GM19023 (cell line): ENCODE measurements at regions not wholly inside any gene's neighbourhood (a gene's known extent, or its start where the extent isn't known, plus 50 kb on each side); places are given as distances from the start of the nearest gene placed in this dataset.

ENCODE experiments used
- ATAC-seq: cut with Tn5 transposase; IDR thresholded peaks from one replicate; pipeline ENCODE4 v1.9.1; 2021; ENCODE audit warnings: mild to moderate bottlenecking, moderate library complexity; ENCODE audit not compliant: unreplicated experiment

DNA sequence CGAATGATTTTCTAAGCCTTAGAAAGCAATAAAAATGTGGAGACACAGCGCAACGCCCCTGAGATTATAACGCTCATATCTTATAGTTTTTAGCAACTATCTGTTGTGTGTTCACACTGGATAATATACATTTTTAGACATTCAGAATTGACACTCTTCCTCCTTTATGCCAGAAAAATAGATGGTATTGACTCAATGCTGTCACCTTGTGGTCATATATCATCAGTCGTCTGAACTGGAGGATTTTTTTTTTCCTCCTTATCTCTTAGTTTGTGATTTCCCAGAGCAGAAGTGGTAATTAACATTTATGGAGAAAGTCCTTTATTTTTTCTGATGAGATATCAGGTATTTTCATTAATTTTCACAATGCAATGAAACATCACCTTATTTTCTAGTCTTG lies 759.6 kb downstream of the RAB28 start:
- peak; percentile 51 for ATAC-seq

DNA sequence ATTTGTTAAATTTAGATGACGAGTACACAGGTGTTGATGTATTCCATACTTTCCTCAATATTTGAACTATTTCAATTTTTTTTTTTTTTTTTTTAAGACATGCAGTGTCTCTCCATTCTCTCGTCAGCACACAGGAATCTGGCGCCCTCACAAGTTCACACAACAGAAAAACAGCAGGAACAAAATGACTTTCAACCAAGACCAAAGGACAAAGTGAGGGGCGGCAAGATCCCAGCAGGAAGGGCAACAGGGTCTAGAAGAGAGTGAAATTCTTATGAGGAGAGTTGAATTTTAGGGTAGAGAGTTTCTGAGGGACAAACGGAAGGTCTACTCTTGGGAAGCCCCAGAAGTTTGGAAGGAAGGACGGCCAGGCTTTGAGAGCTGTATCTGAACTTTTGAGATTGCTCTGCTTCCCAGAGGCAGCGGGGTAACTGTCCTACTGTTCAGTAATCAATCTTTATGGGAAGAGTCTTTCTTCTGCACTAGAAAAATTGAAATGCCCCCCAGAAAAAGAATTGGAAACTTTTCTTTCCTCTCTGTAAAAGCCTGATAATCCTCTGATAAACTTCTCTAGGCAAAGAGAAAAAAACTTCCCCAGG lies 760.2 kb downstream of the RAB28 start:
- ATAC-seq: no peak

DNA sequence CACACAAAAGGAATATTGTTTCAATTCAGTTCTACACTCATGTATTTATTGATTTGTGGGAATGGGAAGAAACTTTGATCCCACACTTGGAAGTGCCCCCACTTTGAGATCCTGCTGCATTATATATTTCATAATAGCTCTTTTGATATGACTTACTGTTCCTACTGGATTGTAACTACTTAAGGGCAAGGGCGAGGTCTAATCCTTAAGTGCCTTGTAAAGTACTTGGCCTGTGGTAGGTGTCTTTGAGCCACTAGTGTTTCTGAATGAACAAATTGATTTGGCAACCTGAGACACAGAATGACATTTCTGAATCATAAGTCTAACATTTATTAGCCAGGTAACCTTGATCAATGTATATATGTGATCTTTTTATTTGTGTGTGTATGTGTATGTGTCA lies 767.2 kb downstream of the RAB28 start:
- ATAC-seq: no peak

DNA sequence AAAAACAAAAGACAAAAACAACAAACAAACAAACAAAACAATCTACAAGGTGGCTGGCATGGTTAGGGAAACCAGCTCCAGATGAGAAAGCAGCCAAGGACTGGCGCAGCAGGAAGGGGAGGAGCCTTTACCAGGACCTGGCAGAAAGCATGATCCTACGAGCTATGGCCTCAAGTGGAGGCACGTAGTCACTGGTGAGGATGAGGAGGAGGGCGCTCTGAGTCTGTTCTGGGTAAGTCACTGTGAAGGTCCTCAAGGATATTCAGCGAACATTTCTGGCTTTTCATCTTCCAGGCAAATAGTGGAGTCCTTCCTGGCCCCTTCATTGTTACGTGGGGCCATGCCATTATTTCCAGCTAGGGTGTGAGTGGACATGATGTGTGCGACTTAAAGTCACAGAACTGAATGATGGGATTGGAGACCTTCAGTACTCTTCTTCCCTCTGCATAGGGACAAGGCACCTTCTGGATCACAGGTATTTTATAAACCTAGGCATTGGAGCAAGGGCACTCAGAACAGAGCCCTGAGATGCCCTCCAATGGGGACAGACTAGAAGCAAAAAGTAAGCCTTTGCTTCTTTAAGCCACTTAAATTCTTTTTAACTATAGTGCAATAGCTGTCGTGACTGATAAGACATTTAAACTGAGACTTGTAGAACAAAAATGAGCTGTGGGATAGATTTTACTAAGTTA lies 771.3 kb downstream of the RAB28 start:
- no peak for ATAC-seq

DNA sequence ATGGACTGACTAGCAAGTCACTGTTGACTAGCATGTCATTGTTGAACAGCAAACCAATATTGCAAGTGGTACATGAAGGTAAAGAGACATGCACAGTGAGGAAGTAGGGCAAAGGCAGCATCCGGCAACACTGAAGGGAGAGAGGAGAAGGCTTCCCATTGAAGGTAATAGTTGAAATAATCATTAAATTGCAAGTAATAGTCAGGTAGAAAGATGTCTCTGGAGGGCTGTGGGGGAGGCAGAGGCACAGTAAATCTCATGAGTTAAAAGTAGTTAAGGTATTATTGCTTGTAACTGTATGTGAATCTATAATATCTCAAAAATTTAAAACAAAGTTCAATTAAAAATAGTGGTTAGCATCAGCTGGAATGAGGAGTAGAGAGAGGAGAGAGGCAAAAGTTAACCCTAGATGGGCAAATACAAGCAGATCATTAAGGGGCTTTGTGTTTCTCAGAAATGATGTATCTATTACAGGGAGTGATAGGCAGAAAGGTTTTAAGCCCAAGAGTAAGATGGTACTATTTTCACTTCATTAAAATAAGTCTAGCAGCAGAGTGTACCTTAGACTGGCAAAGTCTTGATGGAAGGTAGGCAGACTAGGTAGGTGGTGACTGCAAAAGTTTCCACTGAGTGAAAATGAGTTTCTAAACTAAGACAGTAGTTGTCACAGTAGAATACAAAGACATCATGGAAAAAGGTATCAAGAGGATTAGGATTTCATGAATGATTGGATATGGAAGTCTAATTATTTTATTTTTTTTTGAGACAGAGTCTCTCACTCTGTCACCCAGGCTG lies 776.6 kb downstream of the RAB28 start:
- no peak for ATAC-seq

DNA sequence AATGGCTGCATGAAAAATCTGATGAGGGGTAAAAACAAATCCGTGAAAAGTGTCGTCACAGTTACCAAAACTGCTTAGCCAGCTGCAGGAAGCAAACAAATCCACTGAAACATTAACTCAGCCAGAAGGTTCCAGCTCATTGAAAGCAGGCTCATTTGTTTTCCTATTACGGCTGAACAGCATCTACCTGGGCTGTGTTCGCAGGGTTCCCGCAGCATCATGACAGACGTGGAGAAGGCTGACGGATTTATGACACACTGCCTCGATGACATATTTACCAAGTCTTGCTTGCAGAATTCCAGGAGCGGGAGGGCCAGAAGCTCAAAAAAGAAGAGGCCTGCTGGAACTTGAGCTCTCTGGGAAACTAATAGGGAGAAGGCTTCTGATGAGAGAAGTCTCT lies 781.1 kb downstream of the RAB28 start:
- ATAC-seq: no peak

DNA sequence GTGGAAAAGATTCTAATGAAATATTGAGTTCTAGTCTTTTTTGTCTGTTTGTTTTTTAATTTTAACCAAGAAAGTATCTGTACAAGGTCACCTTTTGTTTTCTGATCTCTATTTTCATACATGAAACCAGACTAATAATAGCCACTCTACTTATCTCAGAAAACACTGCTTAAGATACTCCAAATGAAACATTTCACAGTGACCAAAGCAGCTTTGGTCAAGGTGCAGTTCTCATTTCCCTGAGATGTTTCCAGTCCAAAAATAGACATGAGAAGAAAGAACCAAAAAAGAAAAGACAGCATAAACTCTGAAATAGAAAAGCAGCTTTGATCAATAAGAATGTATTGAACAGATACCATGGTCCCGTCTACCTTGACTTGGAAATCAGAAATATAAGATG lies 782.8 kb downstream of the RAB28 start:
- no peak for ATAC-seq

DNA sequence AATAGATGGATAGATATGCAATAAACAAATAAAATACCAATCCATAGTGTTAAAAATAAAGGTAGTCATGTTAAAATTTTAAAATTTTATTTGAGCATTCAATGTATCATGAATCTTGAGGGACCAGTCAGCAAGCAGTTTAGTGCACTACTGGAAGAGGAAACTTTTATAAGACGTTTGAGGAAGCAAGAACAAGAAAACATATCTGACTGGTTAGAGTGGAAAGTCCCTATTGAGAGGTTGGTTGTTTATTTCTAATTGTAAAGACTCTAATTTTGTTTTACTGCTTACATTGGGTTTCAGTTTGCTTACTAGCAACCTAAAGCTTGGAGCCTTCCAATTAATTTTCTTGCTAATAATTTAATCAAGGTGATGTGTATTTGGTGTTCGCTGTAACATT lies 786.2 kb downstream of the RAB28 start:
- no peak for ATAC-seq

DNA sequence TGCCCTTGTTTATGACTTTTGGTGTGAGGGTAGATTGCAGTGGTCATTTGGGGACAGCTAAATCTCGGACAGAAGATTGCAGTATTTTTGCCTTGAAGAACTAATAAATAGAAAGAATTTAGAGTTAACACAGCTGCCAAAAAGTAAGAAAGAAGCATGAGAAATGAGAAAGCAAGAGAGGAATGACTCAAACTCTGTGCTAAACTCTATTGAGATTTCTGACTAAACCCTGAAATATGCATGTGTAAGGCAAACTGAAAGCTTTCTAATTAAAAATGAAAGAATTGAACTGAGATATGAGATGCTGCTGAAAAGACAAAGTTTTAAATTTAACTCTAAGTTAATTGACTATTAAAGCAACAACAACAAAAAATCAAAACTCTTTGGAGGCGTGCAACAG lies 791.3 kb downstream of the RAB28 start:
- no peak for ATAC-seq

DNA sequence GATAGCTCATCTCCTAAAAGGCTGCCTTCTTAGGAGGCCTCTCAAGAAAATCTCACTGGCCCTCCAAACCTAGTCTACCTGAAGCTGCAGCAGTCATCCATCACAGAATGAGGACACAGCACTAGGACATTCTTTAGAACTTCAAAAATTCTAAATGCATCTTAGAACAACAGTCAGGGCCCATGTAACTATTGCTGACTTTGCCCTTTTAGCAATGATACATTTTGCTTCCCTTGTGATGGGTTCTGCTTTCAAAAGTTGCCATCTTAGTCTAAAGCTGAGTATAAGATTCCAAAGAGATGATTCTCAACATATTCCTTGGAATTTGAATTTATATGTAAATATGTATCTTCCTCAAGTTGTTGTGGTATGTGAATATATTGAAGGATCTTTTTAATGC lies 793.0 kb downstream of the RAB28 start:
- ATAC-seq: no peak

DNA sequence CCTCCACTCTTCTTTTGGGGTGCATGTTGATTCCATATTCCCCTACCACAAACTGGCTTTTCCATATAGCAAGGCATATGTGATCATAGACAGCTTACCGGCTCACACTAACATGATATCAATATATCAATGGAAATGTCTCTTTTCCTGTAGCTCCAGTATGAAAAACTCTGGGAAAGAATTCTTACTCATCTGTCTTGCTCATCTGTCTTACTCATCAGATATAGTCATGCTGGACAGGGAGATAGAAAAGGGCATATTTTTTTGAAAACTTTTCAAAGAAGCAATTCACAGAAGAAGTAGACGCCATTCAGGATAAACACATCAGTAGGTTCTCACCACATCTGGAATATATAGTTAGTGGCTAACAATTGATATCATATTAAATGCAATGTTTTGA lies 794.7 kb downstream of the RAB28 start:
- no peak for ATAC-seq

DNA sequence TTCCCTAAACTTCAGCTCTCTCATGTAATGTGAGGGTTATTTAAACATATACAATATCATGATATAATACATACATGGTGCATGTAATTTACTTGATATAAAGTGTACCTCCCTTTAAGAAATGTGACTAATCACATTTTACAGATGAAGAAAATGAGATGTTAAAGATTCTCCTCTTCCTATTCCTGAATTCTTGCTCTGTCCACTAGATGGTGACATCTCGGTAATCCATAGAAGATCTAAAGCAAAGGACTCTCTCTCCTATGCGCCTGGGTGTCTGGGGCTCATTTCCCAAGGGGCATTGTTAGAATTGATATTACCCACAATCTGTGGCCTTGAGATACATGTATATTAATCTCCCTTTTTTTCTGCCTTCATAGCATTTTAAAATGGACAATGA lies 804.9 kb downstream of the RAB28 start:
- ATAC-seq: no peak

DNA sequence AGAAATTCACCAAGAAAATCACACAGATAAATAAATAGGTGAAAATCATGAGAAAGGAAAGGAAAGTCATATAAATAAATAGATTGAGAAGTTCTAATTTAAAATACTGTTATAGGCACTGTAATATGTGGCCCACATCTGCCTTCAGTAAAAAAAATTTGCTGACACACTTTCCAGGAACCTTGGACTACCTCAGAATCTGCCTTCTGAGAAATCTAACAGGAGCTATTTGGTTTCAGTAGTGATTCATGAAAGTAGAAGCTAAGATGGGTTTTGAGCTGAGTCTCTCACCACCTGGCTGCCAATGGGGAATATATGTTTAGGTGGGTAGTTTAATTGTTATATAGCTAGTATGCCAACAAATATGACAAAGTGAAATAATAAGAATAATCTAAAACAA lies 810.0 kb downstream of the RAB28 start:
- no peak for ATAC-seq

DNA sequence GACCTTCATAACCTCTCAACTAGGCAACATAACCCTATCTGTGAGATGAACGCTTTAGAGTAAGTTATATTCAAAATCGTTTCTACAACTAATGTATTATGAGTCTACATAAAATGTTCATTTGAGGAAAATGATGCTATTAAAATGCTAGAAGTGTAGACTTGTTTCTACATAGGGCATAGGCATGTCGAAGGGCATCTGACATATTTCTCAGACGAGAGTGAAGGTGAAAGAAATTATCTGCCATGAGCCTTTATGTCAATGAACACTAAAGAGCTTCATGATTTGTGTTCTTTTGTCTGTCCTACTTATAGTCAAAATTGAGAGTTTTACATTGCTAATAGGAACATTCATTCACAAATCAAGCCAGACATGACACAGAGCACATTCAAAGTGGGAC lies 811.8 kb downstream of the RAB28 start:
- no peak for ATAC-seq

DNA sequence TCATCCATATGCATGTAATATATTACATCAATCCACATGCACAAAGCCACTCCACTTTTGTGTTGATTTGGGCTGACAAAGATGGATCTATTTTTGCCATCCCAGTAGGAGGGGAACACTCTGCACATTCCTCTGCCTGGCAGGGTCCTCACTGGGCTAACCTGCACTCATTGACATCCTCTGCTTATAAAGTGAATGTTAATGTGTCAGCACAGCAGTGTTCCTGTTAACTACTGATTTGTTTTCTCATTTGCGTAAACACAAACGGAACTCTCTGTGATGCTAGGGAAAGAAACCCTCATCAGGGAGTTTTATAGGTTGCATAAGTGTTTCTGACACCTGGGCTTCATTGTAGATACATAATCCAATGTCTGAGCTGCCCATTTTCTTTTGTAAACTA lies 826.0 kb downstream of the RAB28 start:
- ATAC-seq: no peak

DNA sequence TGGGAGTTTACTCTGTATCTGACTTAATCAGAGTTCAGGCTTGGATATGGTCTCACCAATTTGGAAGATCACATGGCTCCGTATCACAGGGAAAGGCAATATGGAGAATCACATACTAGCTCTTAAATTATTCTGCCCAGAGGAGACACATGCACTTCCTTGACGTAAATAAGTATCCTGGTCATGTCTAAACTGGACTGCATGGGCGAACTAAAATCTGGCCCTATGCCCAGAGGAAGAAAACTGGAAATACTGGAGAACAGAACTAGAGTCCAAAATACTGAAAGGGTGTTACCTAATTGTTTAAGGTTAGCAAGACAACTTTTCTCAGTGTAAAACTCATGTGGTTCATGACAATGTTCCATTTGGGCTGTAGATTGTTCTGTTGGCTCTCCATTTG lies 832.3 kb downstream of the RAB28 start:
- ATAC-seq: no peak

DNA sequence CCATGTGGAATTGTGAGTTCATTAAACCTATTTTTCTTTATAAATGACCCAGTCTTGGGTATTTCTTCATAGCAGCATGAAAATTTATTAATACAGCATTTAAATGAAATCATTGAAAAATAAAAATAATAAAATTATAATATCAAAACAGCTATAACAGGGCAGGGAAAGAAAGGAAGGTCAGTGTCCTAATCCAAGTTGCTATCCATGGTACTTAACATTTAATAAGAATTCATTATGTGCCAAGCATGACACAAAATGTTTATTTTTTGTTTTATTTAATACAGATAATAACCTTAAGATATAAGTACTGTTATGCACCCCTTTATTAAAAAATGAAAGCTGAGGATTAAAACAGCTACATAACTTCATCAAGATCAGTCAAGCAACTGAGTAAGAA lies 838.4 kb downstream of the RAB28 start:
- ATAC-seq: no peak

DNA sequence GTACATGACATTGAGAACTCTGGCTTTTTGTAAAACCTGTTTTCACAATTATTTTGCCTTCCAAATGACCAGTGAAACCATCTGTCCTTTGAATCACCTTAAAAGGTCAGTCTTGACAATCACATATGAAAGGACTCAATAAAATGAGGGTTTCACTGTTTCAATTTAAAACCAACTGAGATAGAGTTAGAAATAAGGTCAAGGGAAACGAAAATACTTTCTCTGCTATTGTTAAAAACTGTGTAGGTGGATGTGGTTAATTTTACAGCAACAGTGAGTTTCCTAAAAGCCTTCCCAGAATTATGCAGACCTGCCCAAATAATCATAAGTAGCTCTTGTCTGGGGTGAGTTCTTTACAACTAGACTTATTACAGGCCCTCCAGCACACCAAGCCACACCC lies 839.9 kb downstream of the RAB28 start:
- no peak for ATAC-seq

DNA sequence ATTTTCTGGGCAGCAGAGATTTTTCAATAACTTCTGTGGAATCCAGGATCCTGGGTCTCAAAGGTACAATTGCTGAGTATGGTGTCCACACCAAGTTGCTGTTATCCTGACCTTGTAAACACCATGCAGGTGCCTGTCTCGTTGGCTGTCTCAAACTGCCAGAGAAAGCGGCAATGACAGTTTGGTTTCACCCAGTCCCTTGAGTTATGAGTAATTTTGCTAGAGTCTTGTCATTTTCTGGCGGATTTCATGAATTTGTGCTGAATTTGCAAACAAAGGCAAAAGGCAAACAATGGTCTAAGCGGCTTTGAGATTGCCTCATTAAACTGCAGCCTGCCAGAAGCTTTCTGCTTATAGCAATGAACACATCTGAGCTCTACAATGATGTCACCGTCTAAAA lies 847.9 kb downstream of the RAB28 start:
- no peak for ATAC-seq

DNA sequence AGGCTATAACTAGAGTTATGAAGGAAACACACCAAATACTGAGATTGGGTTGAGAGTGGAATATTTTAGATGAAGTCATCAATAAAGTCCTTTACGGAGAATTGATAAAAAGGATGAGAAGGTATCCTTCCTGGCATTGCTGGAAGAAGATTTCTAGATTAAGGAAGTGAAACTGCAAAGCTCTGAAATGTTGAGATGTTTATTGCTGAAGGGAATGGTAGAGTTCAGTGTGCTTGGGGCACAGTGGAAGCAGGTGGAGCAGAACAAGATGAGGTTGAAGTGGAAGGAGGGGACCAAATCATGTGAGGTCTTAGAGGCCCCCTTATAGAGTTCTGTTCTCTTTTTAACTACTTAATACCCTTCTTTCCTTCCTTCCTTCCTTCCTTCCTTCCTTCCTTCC lies 848.5 kb downstream of the RAB28 start:
- no peak for ATAC-seq

DNA sequence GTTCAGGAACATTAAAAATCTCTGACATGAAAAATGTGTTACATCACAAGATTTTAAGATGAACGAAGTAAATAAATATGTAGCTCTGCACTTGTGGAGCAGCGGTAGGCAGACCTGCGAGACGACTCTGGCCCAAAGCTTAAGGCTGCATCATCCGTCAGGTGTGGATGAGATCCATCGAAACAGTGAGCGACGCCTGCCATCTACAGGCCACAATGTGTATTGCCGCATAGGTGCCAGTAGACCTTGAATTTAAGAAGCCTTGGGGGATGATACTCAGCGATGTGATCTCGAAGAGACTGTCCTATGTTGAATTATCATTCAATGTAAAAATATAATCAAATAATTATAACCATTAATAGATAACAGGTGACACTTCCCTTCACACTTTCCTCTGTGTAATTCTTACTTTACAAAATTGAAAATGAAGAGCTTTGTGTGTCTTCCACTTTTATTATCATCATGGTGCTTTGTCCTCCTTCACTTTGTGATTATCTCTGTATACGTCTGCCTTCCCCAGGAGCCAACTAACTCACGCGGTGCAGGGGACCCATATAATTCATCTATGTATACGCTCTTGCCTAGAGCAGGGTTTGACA lies 851.0 kb downstream of the RAB28 start:
- ATAC-seq: peak; percentile 98

DNA sequence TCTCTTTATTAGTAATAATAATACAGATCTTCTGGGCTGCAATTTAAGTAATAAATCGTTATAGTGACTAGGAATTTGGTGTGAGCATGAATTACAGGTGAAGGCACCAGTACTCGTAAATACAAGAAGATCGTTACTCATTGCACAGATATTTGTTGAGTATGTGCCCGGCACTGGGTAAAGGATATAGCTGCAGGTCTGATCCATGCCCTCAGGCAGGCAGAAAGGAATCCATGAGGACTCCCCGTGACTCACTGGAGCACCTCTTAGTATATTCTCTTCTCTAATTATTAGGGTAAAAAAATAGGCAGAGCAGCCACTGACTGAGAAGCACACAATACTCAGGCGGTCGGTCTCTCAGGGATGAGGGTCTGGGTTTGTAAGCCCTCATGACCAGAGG lies 868.3 kb downstream of the RAB28 start:
- no peak for ATAC-seq
